ENCODE measurements at regions not wholly inside any gene's neighbourhood (a gene's known extent, or its start where the extent isn't known, plus 50 kb on each side); places are given as distances from the start of the nearest gene placed in this dataset.

DNA sequence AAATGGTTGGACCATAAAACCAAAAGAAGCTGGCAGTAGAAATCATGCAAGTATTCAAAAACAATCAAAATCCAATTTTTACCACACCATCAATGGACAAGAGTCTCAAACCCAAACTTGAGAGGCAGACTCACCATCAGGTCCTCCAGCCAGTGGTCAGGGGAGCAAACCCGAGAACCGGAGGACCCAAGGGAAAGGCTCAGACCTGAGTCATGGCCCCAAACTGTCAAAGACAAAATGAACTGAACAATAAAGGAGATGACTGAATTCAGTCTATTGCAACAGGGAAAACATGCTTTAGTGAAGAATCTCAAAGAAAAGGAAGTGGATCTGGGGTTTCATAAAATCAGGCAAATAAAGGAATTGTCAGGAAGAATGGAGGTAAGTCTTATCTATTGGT, 150.7 kb upstream of the MGAT5 start:
- no peak for TF ChIP-seq CTCF (IDR thresholded peaks at IDR 0.05; ENCODE audit: control insufficient read depth, insufficient read depth, low read depth, low read length, missing control alignments)
- DNase-seq (ENCODE audit: low read depth), result no peak
- no peak overlapping the region for H3K4me3 ChIP-seq (ENCODE audit: control insufficient read depth, low read depth, low read length)

GRCh38 chr2:134104754-134105153, 149.1 kb upstream of the MGAT5 start:
- no peak for DNase-seq (ENCODE audit: low read depth)
- no peak for TF ChIP-seq CTCF (IDR thresholded peaks at IDR 0.05; ENCODE audit: control insufficient read depth, insufficient read depth, low read depth, low read length, missing control alignments)
- H3K4me3 ChIP-seq (ENCODE audit: control insufficient read depth, low read depth, low read length), result no peak overlapping the region

DNA sequence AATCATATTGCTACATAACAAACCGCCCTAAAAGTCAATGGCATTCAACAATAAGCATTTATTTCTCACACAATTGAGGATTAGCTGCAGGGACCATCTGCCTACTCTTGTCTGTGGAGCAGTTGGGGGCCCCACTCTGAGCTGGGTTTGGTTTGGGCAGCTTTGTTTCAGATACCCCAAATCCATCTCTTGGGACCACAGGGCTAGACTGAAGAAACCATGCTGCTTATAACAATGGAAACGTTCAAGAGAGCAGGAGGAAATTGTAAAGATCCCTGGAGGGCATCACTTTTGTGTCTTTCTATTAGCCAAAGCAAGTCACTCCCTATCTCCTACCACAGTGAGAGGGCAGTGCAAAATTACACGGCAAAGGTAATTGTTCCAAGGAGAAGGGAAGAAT, 146.5 kb upstream of the MGAT5 start:
- no peak for TF ChIP-seq CTCF (IDR thresholded peaks at IDR 0.05; ENCODE audit: control insufficient read depth, insufficient read depth, low read depth, low read length, missing control alignments)
- no peak for DNase-seq (ENCODE audit: low read depth)

GRCh38 chr2:134108113-134108512, 145.8 kb upstream of the MGAT5 start:
- no peak overlapping the region for H3K4me3 ChIP-seq (ENCODE audit: control insufficient read depth, low read depth, low read length)
- TF ChIP-seq CTCF (IDR thresholded peaks at IDR 0.05; ENCODE audit: control insufficient read depth, insufficient read depth, low read depth, low read length, missing control alignments), result no peak
- no peak for DNase-seq (ENCODE audit: low read depth)

More for the DNA sequence above, 146.5 kb upstream of the MGAT5 start:
- H3K4me3 ChIP-seq (ENCODE audit: control insufficient read depth, low read depth, low read length), result no peak overlapping the region

GRCh38 chr2:134109246-134109645, 144.6 kb upstream of the MGAT5 start:
- no peak overlapping the region for H3K4me3 ChIP-seq (ENCODE audit: control insufficient read depth, low read depth, low read length)
- DNase-seq (ENCODE audit: low read depth), result no peak
- no peak for TF ChIP-seq CTCF (IDR thresholded peaks at IDR 0.05; ENCODE audit: control insufficient read depth, insufficient read depth, low read depth, low read length, missing control alignments)

GRCh38 chr2:134109725-134110124, 144.1 kb upstream of the MGAT5 start:
- no peak for TF ChIP-seq CTCF (IDR thresholded peaks at IDR 0.05; ENCODE audit: control insufficient read depth, insufficient read depth, low read depth, low read length, missing control alignments)
- H3K4me3 ChIP-seq (ENCODE audit: control insufficient read depth, low read depth, low read length), result no peak overlapping the region
- no peak for DNase-seq (ENCODE audit: low read depth)

DNA sequence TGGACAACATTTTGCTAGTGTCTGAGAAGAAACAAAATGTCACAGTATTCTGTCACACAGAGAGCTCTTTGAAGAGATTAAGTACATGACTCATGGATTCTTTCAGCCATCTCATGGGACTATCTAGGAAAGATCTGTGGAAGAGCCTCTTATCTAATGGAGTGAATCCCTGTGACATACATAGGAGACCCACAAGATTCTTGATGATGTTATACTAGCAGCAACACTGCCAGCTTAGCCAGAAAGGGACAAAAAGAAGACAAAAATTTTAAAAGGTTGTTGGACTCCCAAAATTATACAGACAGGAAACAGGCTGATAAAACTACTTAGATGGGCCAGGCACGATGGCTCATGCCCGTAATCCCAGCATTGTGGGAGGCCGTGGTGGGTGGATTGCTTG, 143.3 kb upstream of the MGAT5 start:
- TF ChIP-seq CTCF (IDR thresholded peaks at IDR 0.05; ENCODE audit: control insufficient read depth, insufficient read depth, low read depth, low read length, missing control alignments), result no peak

More for the DNA sequence above, 143.3 kb upstream of the MGAT5 start:
- no peak overlapping the region for H3K4me3 ChIP-seq (ENCODE audit: control insufficient read depth, low read depth, low read length)
- no peak for DNase-seq (ENCODE audit: low read depth)

All from AG09309 (cell line).